H7 (cell line): ENCODE measurements at regions not wholly inside any gene's neighbourhood (a gene's known extent, or its start where the extent isn't known, plus 50 kb on each side); places are given as distances from the start of the nearest gene placed in this dataset.
"Not testable (repeated sequence)": the region's sequence is repeated elsewhere in the genome, so short reads cannot be mapped to it uniquely, and the experiment has no call there.

Source experiments
- DNase-seq: peaks from one replicate; pipeline ENCODE4 v3.0.0; 2012
- H3K27me3 ChIP-seq: 2 replicates; pipeline ENCODE4 v1.6.0; 2011; ENCODE audit warnings: mild to moderate bottlenecking, low read length; ENCODE audit not compliant: control insufficient read depth, insufficient read depth
- H3K36me3 ChIP-seq: replicated peaks from 2 replicates; pipeline ENCODE4 v1.5.1; 2011; ENCODE audit warnings: low read length; ENCODE audit not compliant: control insufficient read depth, insufficient read depth
- H3K4me3 ChIP-seq: 2 replicates; pipeline ENCODE4 v1.5.1; 2011; ENCODE audit warnings: low read depth, mild to moderate bottlenecking, control low read depth, low read length, moderate library complexity; ENCODE audit not compliant: insufficient read depth

GRCh38 chr4:100679926-100680325 lies 162.1 kb upstream of the EMCN start:
- Histone ChIP-seq H3K36me3 (no peaks in the 10 kb centered on the region), H3K27me3 (no peaks in the 10 kb centered on the region), H3K4me3 (no peak overlapping the region)
- no peak for DNase-seq

GRCh38 chr4:100674976-100675375 lies 157.2 kb upstream of the EMCN start:
- Histone ChIP-seq H3K4me3 (no peak overlapping the region), H3K36me3 (no peaks in the 10 kb centered on the region), H3K27me3 (no peaks in the 10 kb centered on the region)
- DNase-seq: no peak

GRCh38 chr4:100657187-100657586 lies 139.4 kb upstream of the EMCN start:
- no peaks in the 10 kb centered on the region for H3K36me3 ChIP-seq
- no peaks in the 10 kb centered on the region for H3K27me3 ChIP-seq
- no peak for DNase-seq
- no peak overlapping the region for H3K4me3 ChIP-seq

GRCh38 chr4:100651499-100652175 lies 133.8 kb upstream of the EMCN start:
- H3K4me3 ChIP-seq: no peak overlapping the region
- H3K36me3 ChIP-seq: no peaks in the 10 kb centered on the region
- no peak for DNase-seq
- no peaks in the 10 kb centered on the region for H3K27me3 ChIP-seq

GRCh38 chr4:100649417-100649816 lies 131.6 kb upstream of the EMCN start:
- H3K36me3 ChIP-seq: no peaks in the 10 kb centered on the region
- DNase-seq: no peak
- H3K4me3 ChIP-seq: no peak overlapping the region
- H3K27me3 ChIP-seq: no peaks in the 10 kb centered on the region

GRCh38 chr4:100644150-100644549 lies 126.3 kb upstream of the EMCN start:
- Histone ChIP-seq H3K36me3 (no peaks in the 10 kb centered on the region), H3K4me3 (no peak overlapping the region), H3K27me3 (no peaks in the 10 kb centered on the region)
- no peak for DNase-seq

- no peak for DNase-seq
- no peaks in the 10 kb centered on the region for H3K27me3 ChIP-seq
These were observed 123.5 kb upstream of the EMCN start for GRCh38 chr4:100641336-100641735.

GRCh38 chr4:100635899-100636298 lies 118.1 kb upstream of the EMCN start:
- no peaks in the 10 kb centered on the region for H3K27me3 ChIP-seq
- no peak for DNase-seq
- H3K4me3 ChIP-seq: no peak overlapping the region
- H3K36me3 ChIP-seq: no peaks in the 10 kb centered on the region

More at GRCh38 chr4:100641336-100641735, 123.5 kb upstream of the EMCN start:
- H3K36me3 ChIP-seq: no peaks in the 10 kb centered on the region
- no peak overlapping the region for H3K4me3 ChIP-seq

GRCh38 chr4:100633269-100633668 lies 115.4 kb upstream of the EMCN start:
- H3K36me3 ChIP-seq: no peaks in the 10 kb centered on the region
- no peak overlapping the region for H3K4me3 ChIP-seq
- H3K27me3 ChIP-seq: no peaks in the 10 kb centered on the region
- DNase-seq: no peak

GRCh38 chr4:100632163-100632562 lies 114.3 kb upstream of the EMCN start:
- Histone ChIP-seq H3K4me3 (no peak overlapping the region), H3K27me3 (no peaks in the 10 kb centered on the region), H3K36me3 (no peaks in the 10 kb centered on the region)
- DNase-seq: no peak

- Histone ChIP-seq H3K4me3 (no peak overlapping the region), H3K27me3 (no peaks in the 10 kb centered on the region), H3K36me3 (no peaks in the 10 kb centered on the region)
- no peak for DNase-seq
These were observed 113.6 kb upstream of the EMCN start for GRCh38 chr4:100631281-100631968.

- H3K4me3 ChIP-seq: no peak overlapping the region
- H3K27me3 ChIP-seq: no peaks in the 10 kb centered on the region
- H3K36me3 ChIP-seq: no peaks in the 10 kb centered on the region
- DNase-seq: no peak
These were observed 112.5 kb upstream of the EMCN start for GRCh38 chr4:100630341-100630740.

GRCh38 chr4:100609810-100610209 lies 92.0 kb upstream of the EMCN start:
- DNase-seq: peak; percentile 8
- no peaks in the 10 kb centered on the region for H3K27me3 ChIP-seq

GRCh38 chr4:100608651-100609050 lies 90.8 kb upstream of the EMCN start:
- H3K36me3 ChIP-seq, H3K27me3 ChIP-seq, DNase-seq, H3K4me3 ChIP-seq: not testable (repeated sequence)

More at GRCh38 chr4:100609810-100610209, 92.0 kb upstream of the EMCN start:
- no peaks in the 10 kb centered on the region for H3K36me3 ChIP-seq
- no peak overlapping the region for H3K4me3 ChIP-seq

GRCh38 chr4:100605144-100605543 lies 87.3 kb upstream of the EMCN start:
- no peak overlapping the region for H3K4me3 ChIP-seq
- no peak for DNase-seq
- no peaks in the 10 kb centered on the region for H3K27me3 ChIP-seq
- no peaks in the 10 kb centered on the region for H3K36me3 ChIP-seq
